Effector memory CD4-positive, alpha-beta T cell (primary cell): ENCODE measurements at regions not wholly inside any gene's neighbourhood (a gene's known extent, or its start where the extent isn't known, plus 50 kb on each side); places are given as distances from the start of the nearest gene placed in this dataset.

Source experiments
- DNase-seq, 3 donors: peaks; one replicate each; pipeline ENCODE4 v3.0.0-alpha.2; 2020
- H3K27ac ChIP-seq: 2 replicates; pipeline ENCODE4 v1.7.0; 2013; ENCODE audit warnings: mild to moderate bottlenecking, low read length, moderate library complexity; ENCODE audit not compliant: insufficient read depth, poor library complexity, severe bottlenecking
- H3K27me3 ChIP-seq: replicated peaks from 2 replicates; pipeline ENCODE4 v1.7.0; 2013; ENCODE audit warnings: mild to moderate bottlenecking, low read length; ENCODE audit not compliant: insufficient read depth, control insufficient read depth, poor library complexity, severe bottlenecking
- H3K36me3 ChIP-seq: 2 replicates; pipeline ENCODE4 v1.7.0; 2013; ENCODE audit warnings: mild to moderate bottlenecking, low read length, moderate library complexity; ENCODE audit not compliant: control insufficient read depth, insufficient read depth
- H3K4me1 ChIP-seq: 2 replicates; pipeline ENCODE4 v1.7.0; 2013; ENCODE audit warnings: low read length, mild to moderate bottlenecking; ENCODE audit not compliant: control insufficient read depth, insufficient read depth, poor library complexity, severe bottlenecking
- H3K4me3 ChIP-seq: 2 replicates; pipeline ENCODE4 v1.7.0; 2013; ENCODE audit warnings: low read length, low read depth, mild to moderate bottlenecking; ENCODE audit not compliant: insufficient read depth, poor library complexity, severe bottlenecking
- H3K9me3 ChIP-seq: 2 replicates; pipeline ENCODE4 v1.7.0; 2013; ENCODE audit warnings: mild to moderate bottlenecking, low read length, moderate library complexity; ENCODE audit not compliant: control insufficient read depth

DNA sequence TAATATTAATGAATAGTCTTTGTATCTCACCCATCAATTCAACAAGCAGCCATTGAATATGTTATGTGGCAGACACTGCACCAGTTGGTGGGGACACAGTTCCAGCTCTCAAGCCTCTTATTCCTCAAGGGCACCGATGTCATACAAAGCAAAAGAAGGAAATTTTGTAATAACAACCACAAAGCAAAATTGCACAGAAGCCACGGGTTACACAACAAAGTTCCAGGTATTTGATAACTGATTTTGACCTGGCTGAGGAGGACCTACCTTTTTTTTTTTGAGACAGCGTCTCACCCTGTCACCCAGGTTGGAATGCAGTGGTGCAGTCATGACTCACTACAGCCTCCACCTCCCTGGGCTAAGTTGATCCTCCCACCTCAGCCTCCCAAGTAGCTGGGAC, 266.7 kb downstream of the FOXO1 start:
- Histone ChIP-seq H3K9me3 (no peaks in the 10 kb centered on the region), H3K4me1 (no peaks in the 10 kb centered on the region), H3K36me3 (no peaks in the 10 kb centered on the region), H3K27ac (no peak overlapping the region), H3K27me3 (no peaks in the 10 kb centered on the region), H3K4me3 (no peak overlapping the region)
- DNase-seq: no peak

DNA sequence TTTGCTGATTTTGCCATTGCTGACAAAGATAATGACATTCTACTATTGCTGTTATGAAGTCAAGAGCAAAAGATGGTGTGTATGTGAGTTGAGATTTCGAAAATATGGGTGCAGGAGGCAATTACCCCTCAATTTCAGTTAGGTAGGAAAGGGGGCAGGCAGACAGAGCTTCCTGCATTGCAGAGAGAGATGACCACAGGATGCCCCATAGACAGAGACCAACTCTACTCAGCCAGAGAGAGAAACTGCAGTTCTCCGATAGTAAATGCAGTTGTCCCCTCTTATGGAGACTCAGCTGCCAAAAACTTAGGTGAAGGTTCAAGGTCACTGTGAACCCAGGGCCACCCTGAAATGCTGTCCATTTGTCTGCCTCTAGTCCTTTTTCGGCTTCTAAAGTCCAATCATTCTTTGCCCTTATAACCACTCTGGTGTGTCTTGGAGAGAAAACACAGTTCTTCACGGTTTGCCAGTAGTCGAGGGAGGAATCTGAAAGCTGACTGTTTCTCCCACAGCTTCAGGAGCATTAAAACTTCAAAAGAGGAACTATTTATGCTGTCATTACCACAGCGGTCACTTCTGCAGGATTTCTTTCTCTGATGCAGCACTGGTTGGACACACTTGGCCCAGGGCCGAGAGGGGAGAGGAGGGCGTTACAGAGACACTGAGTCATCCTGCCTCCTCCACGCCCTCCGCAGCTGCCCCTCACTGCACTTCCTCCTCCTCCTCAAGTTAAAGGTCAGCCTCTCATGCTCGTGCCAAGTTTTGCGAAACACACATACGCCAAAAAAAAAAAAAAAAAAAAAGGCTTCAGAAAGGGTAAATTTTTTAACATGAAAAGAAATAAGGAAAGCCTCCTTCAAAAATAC, 264.3 kb downstream of the FOXO1 start:
- Histone ChIP-seq H3K9me3 (no peaks in the 10 kb centered on the region), H3K27ac (no peak overlapping the region), H3K36me3 (no peaks in the 10 kb centered on the region), H3K4me3 (no peak overlapping the region), H3K27me3 (no peaks in the 10 kb centered on the region), H3K4me1 (no peaks in the 10 kb centered on the region)
- DNase-seq: no peak

DNA sequence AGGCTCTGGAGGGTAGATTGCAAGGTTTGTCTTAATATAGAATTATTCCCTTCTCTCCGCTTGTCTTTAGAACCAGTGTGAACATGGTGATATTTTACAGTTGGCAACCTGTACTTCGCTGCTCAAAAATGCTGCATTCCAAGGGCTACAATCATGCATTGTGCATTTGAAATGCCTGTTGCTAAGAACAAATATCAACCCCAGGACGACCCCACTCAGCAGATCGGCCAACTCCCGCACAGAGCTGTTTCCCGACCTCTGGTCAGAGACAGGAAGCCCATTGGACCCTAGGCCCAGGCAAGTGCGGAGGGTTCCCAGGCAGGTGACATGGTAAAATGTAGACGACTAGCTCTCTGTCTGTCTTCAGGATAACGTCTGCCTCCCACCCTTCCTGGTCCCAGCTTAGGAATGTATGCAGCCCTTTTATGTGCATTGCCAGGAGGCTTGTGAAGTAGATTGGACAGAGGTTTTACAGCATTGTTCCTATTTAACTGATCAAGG, 263.5 kb downstream of the FOXO1 start:
- Histone ChIP-seq H3K36me3 (no peaks in the 10 kb centered on the region), H3K4me1 (no peaks in the 10 kb centered on the region), H3K9me3 (no peaks in the 10 kb centered on the region), H3K27me3 (no peaks in the 10 kb centered on the region), H3K27ac (no peak overlapping the region), H3K4me3 (no peak overlapping the region)
- no peak for DNase-seq

DNA sequence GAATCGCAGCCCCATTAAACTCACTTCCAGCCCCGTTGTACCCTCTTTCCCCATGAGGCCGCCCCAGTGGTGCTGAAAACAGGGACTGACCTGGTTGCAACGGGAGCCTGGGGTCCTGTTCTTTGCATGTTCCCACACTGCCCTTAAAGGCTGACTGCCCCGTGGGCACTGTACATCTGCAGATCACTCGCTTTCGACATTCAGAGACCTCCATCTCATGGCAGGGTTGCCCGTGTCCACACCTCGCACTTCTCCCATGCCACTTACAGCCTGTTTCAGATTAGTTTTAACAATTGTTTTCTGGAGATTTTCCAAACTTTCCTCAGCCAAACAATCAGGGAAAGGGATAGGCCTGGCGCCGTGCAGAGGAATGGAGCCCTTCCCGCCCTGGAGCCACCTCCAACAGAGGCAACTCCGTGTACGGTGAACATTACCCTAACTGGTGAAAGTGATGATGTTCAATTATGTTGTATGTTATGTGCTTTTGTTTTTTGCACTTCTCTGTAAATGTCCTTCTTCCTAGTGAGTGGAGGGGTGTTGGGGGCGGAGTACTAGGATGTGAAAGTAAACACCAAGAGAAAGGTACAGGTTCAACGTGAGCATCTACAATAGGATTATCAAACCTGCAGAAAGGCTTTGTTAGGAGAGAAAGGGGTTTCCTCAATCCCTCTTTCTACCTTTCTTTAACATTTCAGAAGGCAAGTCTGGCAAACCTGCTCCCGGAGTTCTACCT, 262.8 kb downstream of the FOXO1 start:
- DNase-seq: no peak
- Histone ChIP-seq H3K4me3 (no peak overlapping the region), H3K27ac (no peak overlapping the region), H3K9me3 (no peaks in the 10 kb centered on the region), H3K4me1 (no peaks in the 10 kb centered on the region), H3K27me3 (no peaks in the 10 kb centered on the region), H3K36me3 (no peaks in the 10 kb centered on the region)

DNA sequence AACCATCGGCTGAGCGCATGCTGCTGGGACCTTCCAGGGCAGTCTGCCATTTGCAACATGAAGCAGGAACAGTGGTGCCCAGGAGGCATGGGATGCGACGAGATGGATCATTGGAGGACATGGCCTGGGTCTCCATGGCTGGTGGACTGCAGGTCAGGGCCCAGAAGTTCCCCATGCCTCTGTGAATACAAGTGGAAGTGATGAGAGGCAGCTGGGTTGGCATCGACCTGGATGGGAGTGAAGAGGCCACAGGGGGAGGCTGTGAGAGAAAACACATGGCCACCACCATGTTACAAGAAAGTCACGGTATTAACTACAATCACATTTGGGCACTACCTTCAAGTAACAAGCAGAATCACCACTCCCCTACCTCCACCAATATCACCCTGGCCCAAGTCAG, 262.0 kb downstream of the FOXO1 start:
- DNase-seq: no peak

DNA sequence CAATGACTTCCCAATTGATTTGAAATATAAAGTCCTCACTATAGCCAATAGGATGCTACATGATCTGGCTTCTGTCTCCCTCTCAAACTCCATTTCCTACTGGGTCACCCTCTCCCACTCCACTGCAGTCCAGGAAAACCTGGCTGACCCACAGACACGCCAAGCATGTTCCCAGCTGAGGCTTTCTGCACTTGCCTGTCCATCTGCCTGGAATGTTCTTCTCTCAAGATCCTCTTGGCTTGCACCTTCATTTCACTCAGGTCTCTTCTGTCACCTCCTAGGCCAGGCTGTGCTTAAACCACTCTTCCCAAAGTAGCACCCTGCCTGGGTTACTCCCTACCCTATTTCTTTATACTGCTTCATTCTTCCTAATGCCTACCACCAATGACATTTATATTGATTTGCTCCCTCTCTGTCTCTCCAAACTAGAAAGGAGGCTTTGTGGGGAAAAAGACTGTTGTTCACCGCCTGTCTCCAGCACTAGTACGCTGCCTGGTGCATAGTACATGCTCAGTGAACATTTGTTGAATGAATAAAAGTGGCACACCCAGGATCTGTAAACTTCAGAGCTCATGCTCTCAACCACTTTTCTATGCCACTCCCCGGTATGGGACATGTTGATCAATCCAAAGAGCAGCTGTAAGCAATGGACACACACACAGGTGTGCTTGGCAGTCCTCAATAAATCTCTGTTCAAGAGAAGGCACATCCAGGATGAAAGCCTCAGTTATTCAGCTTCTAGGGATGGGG, 261.3 kb downstream of the FOXO1 start:
- no peaks in the 10 kb centered on the region for H3K27me3 ChIP-seq
- no peak for DNase-seq
- H3K9me3 ChIP-seq: no peaks in the 10 kb centered on the region
- H3K27ac ChIP-seq: no peak overlapping the region
- no peaks in the 10 kb centered on the region for H3K4me1 ChIP-seq
- no peak overlapping the region for H3K4me3 ChIP-seq
- H3K36me3 ChIP-seq: no peaks in the 10 kb centered on the region

More for the DNA sequence above, 262.0 kb downstream of the FOXO1 start:
- Histone ChIP-seq H3K9me3 (no peaks in the 10 kb centered on the region), H3K27ac (no peak overlapping the region), H3K36me3 (no peaks in the 10 kb centered on the region), H3K4me3 (no peak overlapping the region), H3K27me3 (no peaks in the 10 kb centered on the region), H3K4me1 (no peaks in the 10 kb centered on the region)

DNA sequence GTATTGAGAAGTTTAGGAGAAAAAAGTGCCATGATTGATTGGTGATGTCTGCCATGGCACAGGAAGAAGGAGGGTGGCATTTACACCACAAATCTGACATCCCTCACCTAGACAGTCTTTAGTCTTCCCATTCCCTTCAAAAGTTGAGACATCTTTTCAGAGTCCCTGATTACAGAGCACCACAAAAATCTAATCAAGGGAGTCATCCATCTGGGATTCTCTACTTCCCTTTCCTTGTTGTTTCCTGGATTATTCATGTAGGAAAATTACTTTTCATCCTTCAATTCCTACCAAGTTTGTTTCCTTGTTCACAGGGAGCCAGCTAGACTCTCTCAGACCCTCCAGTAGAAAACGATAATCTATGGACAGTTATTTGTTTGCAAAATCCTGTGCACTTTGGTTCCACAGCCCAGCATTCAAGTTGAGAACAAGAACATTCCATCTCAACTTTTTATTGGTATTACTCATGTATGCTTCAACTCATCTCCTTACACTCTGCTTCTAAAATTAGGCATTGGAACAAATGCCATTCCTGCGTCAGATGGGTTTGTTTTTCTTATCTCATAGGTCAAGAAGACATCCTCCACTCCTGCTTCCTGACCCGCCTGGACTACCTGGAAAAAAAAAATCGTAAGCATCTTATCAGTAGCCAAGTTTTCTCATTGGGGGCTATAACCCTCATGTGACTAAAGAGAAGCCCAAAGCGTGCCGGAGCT, 259.9 kb downstream of the FOXO1 start:
- no peaks in the 10 kb centered on the region for H3K27me3 ChIP-seq
- H3K9me3 ChIP-seq: no peaks in the 10 kb centered on the region
- no peaks in the 10 kb centered on the region for H3K4me1 ChIP-seq
- DNase-seq: no peak
- no peak overlapping the region for H3K27ac ChIP-seq
- H3K4me3 ChIP-seq: no peak overlapping the region
- H3K36me3 ChIP-seq: no peaks in the 10 kb centered on the region

DNA sequence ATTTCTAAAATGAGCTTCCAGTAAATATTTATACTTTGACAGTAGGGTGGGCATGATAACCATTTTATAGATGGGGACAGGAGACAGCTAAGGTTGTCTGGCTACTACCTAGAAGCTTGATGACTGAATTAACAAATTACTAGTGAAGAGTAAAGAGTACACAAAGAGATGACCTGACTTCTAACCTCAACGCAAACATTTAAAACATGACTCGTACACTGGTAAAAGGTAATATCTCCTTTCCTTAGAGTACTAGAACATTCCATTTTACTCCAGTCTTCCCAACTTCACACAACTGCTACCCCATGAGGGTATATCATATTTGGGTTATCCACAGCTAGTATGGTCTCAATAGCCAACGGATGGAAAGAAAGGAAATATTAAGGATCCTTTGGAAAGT, 258.9 kb downstream of the FOXO1 start:
- no peaks in the 10 kb centered on the region for H3K36me3 ChIP-seq
- H3K27ac ChIP-seq: no peak overlapping the region
- DNase-seq: no peak
- H3K4me1 ChIP-seq: no peaks in the 10 kb centered on the region
- no peaks in the 10 kb centered on the region for H3K27me3 ChIP-seq
- H3K4me3 ChIP-seq: no peak overlapping the region
- no peaks in the 10 kb centered on the region for H3K9me3 ChIP-seq

DNA sequence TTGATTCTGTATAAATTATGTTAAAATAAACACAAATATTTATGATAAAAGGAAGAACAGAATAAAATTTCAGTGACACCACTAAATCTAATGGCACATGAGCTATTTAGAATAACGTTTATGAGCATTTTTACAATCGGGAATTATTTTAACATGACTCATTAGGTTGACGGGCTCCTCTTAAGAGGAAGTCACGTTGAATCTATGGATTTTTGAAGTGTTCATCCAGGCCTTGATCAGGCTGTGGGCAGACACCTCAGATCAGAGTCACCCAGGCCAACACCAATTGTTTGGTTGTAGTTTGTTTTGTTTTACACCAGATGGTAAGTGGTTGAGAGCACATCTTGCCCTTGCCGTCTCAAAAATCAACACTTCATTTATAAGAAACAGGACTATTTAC, 257.8 kb downstream of the FOXO1 start:
- Histone ChIP-seq H3K27me3 (no peaks in the 10 kb centered on the region), H3K36me3 (no peaks in the 10 kb centered on the region), H3K4me1 (no peaks in the 10 kb centered on the region), H3K4me3 (no peak overlapping the region), H3K9me3 (no peaks in the 10 kb centered on the region), H3K27ac (no peak overlapping the region)
- no peak for DNase-seq
